ENCODE measurements at regions not wholly inside any gene's neighbourhood (a gene's known extent, or its start where the extent isn't known, plus 50 kb on each side); places are given as distances from the start of the nearest gene placed in this dataset.

GRCh38 chr20:52291109-52291508 lies 99.5 kb upstream of the ZFP64 start:
- peak; percentile 10 for DNase-seq

GRCh38 chr20:52290569-52290968 lies 99.0 kb upstream of the ZFP64 start:
- DNase-seq: no peak

- no peak for DNase-seq
These were observed 98.5 kb upstream of the ZFP64 start for GRCh38 chr20:52289956-52290565.

- no peak for DNase-seq
These were observed 88.8 kb upstream of the ZFP64 start for GRCh38 chr20:52280407-52280806.

- DNase-seq: no peak
These were observed 88.1 kb upstream of the ZFP64 start for GRCh38 chr20:52279706-52280105.

- no peak for DNase-seq
These were observed 83.7 kb upstream of the ZFP64 start for GRCh38 chr20:52275181-52275691.

- no peak for DNase-seq
These were observed 79.1 kb upstream of the ZFP64 start for GRCh38 chr20:52270696-52271095.

GRCh38 chr20:52270001-52270606 lies 78.5 kb upstream of the ZFP64 start:
- no peak for DNase-seq

GRCh38 chr20:52269321-52269720 lies 77.7 kb upstream of the ZFP64 start:
- no peak for DNase-seq

GRCh38 chr20:52268184-52268749 lies 76.7 kb upstream of the ZFP64 start:
- DNase-seq: no peak

- no peak for DNase-seq
These were observed 75.8 kb upstream of the ZFP64 start for GRCh38 chr20:52267418-52267817.

GRCh38 chr20:52263757-52264156 lies 72.2 kb upstream of the ZFP64 start:
- DNase-seq: no peak

- DNase-seq: no peak
These were observed 70.2 kb upstream of the ZFP64 start for GRCh38 chr20:52261792-52262191.

GRCh38 chr20:52259295-52259694 lies 67.7 kb upstream of the ZFP64 start:
- no peak for DNase-seq

- DNase-seq: no peak
These were observed 64.9 kb upstream of the ZFP64 start for GRCh38 chr20:52256454-52256853.

- no peak for DNase-seq
These were observed 61.1 kb upstream of the ZFP64 start for GRCh38 chr20:52252664-52253063.

- DNase-seq: no peak
These were observed 60.2 kb upstream of the ZFP64 start for GRCh38 chr20:52251827-52252226.

GRCh38 chr20:52251136-52251700 lies 59.6 kb upstream of the ZFP64 start:
- no peak for DNase-seq

- DNase-seq: no peak
These were observed 56.0 kb upstream of the ZFP64 start for GRCh38 chr20:52247548-52247947.

- DNase-seq: no peak
These were observed 54.8 kb upstream of the ZFP64 start for GRCh38 chr20:52246366-52246765.

- DNase-seq: no peak
These were observed 53.1 kb upstream of the ZFP64 start for GRCh38 chr20:52244702-52245101.

GRCh38 chr20:52242237-52243230 lies 51.0 kb upstream of the ZFP64 start:
- DNase-seq: peak; percentile 35
